Type B pancreatic cell (in vitro differentiated cells): ENCODE measurements at regions not wholly inside any gene's neighbourhood (a gene's known extent, or its start where the extent isn't known, plus 50 kb on each side); places are given as distances from the start of the nearest gene placed in this dataset.
"Not testable (repeated sequence)": the region's sequence is repeated elsewhere in the genome, so short reads cannot be mapped to it uniquely, and the experiment has no call there.

ENCODE experiments used
- DNase-seq: peaks from one replicate; pipeline ENCODE4 v3.0.0; 2021; ENCODE audit warnings: mixed read lengths; ENCODE audit not compliant: unreplicated experiment; ENCODE audit errors: extremely low spot score
- H3K27ac Mint-ChIP-seq: 2 replicates; pipeline ENCODE4 v1.8.0; 2021; ENCODE audit warnings: mild to moderate bottlenecking, mixed read lengths
- H3K27me3 Mint-ChIP-seq: 2 replicates; pipeline ENCODE4 v1.8.0; 2021; ENCODE audit warnings: mixed read lengths
- H3K36me3 Mint-ChIP-seq: 2 replicates; pipeline ENCODE4 v1.8.0; 2021; ENCODE audit warnings: mixed read lengths
- H3K4me1 Mint-ChIP-seq: one replicate; pipeline ENCODE4 v1.8.0; 2021; ENCODE audit warnings: mixed read lengths; ENCODE audit not compliant: unreplicated experiment
- H3K4me3 Mint-ChIP-seq: 2 replicates; pipeline ENCODE4 v1.8.0; 2021; ENCODE audit warnings: mild to moderate bottlenecking, mixed read lengths
- H3K9me3 Mint-ChIP-seq: 2 replicates; pipeline ENCODE4 v1.8.0; 2021; ENCODE audit warnings: mixed read lengths
- TF ChIP-seq, protein P1 (sequence below): fragments of 200-600 bp; sonication (generic); conservative IDR thresholded peaks from 2 replicates; pipeline ENCODE4 v1.5.0; 2021; ENCODE audit warnings: antibody characterized with exemption, mild to moderate bottlenecking

GRCh38 chr6:47420394-47421371 is 56.9 kb upstream of the CD2AP start:
- no peaks in the 10 kb centered on the region for H3K27me3 Mint-ChIP-seq
- H3K36me3 Mint-ChIP-seq, result no peaks in the 10 kb centered on the region
- TF ChIP-seq, protein P1, sequence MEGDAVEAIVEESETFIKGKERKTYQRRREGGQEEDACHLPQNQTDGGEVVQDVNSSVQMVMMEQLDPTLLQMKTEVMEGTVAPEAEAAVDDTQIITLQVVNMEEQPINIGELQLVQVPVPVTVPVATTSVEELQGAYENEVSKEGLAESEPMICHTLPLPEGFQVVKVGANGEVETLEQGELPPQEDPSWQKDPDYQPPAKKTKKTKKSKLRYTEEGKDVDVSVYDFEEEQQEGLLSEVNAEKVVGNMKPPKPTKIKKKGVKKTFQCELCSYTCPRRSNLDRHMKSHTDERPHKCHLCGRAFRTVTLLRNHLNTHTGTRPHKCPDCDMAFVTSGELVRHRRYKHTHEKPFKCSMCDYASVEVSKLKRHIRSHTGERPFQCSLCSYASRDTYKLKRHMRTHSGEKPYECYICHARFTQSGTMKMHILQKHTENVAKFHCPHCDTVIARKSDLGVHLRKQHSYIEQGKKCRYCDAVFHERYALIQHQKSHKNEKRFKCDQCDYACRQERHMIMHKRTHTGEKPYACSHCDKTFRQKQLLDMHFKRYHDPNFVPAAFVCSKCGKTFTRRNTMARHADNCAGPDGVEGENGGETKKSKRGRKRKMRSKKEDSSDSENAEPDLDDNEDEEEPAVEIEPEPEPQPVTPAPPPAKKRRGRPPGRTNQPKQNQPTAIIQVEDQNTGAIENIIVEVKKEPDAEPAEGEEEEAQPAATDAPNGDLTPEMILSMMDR, result no peak
- no peaks in the 10 kb centered on the region for H3K9me3 Mint-ChIP-seq
- no peaks in the 10 kb centered on the region for H3K4me1 Mint-ChIP-seq
- no peak overlapping the region for H3K27ac Mint-ChIP-seq
- DNase-seq, result no peak
- H3K4me3 Mint-ChIP-seq, result no peak overlapping the region

GRCh38 chr6:47423079-47423478 is 54.5 kb upstream of the CD2AP start:
- H3K36me3 Mint-ChIP-seq, result no peaks in the 10 kb centered on the region
- peaks cover 8% of the 10 kb centered on the region for H3K9me3 Mint-ChIP-seq

GRCh38 chr6:47424436-47424836 is 53.2 kb upstream of the CD2AP start:
- DNase-seq, result no peak
- Mint-ChIP-seq H3K36me3 (no peaks in the 10 kb centered on the region), H3K4me1 (no peaks in the 10 kb centered on the region), H3K9me3 (peaks cover 13% of the 10 kb centered on the region), H3K4me3 (no peak overlapping the region), H3K27me3 (no peaks in the 10 kb centered on the region), H3K27ac (no peak overlapping the region)
- TF ChIP-seq, protein P1, result no peak

More at GRCh38 chr6:47423079-47423478, 54.5 kb upstream of the CD2AP start:
- Mint-ChIP-seq H3K27me3 (no peaks in the 10 kb centered on the region), H3K4me1 (no peaks in the 10 kb centered on the region), H3K27ac (no peak overlapping the region), H3K4me3 (no peak overlapping the region)
- DNase-seq, result no peak
- TF ChIP-seq, protein P1, result no peak

DNA sequence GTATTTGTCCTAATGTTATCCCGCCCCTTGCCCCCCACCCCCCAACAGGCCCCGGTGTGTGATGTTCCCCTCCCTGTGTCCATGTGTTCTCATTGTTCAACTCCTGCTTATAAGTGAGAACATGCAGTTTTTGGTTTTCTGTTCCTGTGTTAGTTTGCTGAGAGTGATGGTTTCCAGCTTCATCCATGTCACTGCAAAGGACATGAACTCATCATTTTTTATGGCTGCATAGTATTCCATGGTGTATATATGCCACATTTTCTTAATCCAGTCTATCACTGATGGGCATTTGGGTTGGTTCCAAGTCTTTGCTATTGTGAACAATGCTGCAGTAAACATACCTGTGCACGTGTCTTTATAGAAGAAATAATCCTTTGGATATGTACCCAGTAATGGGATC is 51.9 kb upstream of the CD2AP start:
- peaks cover 21% of the 10 kb centered on the region for H3K9me3 Mint-ChIP-seq
- not testable (repeated sequence) for H3K36me3 Mint-ChIP-seq

GRCh38 chr6:47426524-47427302 is 50.9 kb upstream of the CD2AP start:
- Mint-ChIP-seq H3K27me3 (no peaks in the 10 kb centered on the region), H3K4me1 (no peaks in the 10 kb centered on the region), H3K36me3 (no peaks in the 10 kb centered on the region), H3K27ac (no peak overlapping the region), H3K9me3 (peaks cover 25% of the 10 kb centered on the region), H3K4me3 (no peak overlapping the region)
- DNase-seq, result no peak
- TF ChIP-seq, protein P1, result no peak

More for the DNA sequence above, 51.9 kb upstream of the CD2AP start:
- H3K4me3 Mint-ChIP-seq, H3K4me1 Mint-ChIP-seq, DNase-seq, H3K27me3 Mint-ChIP-seq, H3K27ac Mint-ChIP-seq: not testable (repeated sequence)

- no peak overlapping the region for H3K27ac Mint-ChIP-seq
- TF ChIP-seq, protein P1, result no peak
- no peaks in the 10 kb centered on the region for H3K36me3 Mint-ChIP-seq
- DNase-seq, result no peak
- H3K4me3 Mint-ChIP-seq, result no peak overlapping the region
- no peaks in the 10 kb centered on the region for H3K27me3 Mint-ChIP-seq
- H3K9me3 Mint-ChIP-seq, result peaks cover 25% of the 10 kb centered on the region
- no peaks in the 10 kb centered on the region for H3K4me1 Mint-ChIP-seq
These were observed 49.9 kb upstream of the CD2AP start for GRCh38 chr6:47427680-47428079.
